ENCODE measurements at regions not wholly inside any gene's neighbourhood (a gene's known extent, or its start where the extent isn't known, plus 50 kb on each side); places are given as distances from the start of the nearest gene placed in this dataset.

GRCh38 chr18:47519277-47519676, 267.8 kb upstream of the SKOR2 start:
- POLR2A ChIA-PET: no interaction called here
- no peak for TF ChIP-seq CTCF (IDR thresholded peaks at IDR 0.05; ENCODE audit: insufficient read depth in 1 of 2, low read depth in 1 of 2, low read length in 1 of 2, severe bottlenecking in 1 of 2, unreplicated experiment in 1 of 2)
- no peaks in the 10 kb centered on the region for H3K9me3 Mint-ChIP-seq (ENCODE audit: unreplicated experiment)
- Histone ChIP-seq H3K4me3 (ENCODE audit: low read depth, low read length) (no peak overlapping the region), H3K9me3 (no peaks in the 10 kb centered on the region), H3K4me1 (no peaks in the 10 kb centered on the region), H3K27me3 (replicated peaks; ENCODE audit: control insufficient read depth, insufficient read depth, low read length) (no peaks in the 10 kb centered on the region), H3K36me3 (ENCODE audit: control insufficient read depth, insufficient read depth, low read length) (no peaks in the 10 kb centered on the region)
- peaks cover 4% of the 10 kb centered on the region for H3K27me3 Mint-ChIP-seq (ENCODE audit: insufficient read depth, unreplicated experiment)
- BruUV-seq (replicated peaks): no TSS peak
- H3K27ac Mint-ChIP-seq (ENCODE audit: unreplicated experiment): no peak overlapping the region
- no peaks in the 10 kb centered on the region for H3K36me3 Mint-ChIP-seq (ENCODE audit: insufficient read depth, unreplicated experiment)
- intact Hi-C loops (cut with micrococcal nuclease; ENCODE audit: unreplicated experiment): no loop called here
- CTCF ChIA-PET: no interaction called here
- no peaks in the 10 kb centered on the region for H3K4me1 Mint-ChIP-seq (ENCODE audit: low read depth, unreplicated experiment)
- DNase-seq: no peak
- H3K4me3 Mint-ChIP-seq (ENCODE audit: unreplicated experiment): no peak overlapping the region

GRCh38 chr18:47513614-47514013, 262.2 kb upstream of the SKOR2 start:
- no peak for TF ChIP-seq CTCF (IDR thresholded peaks at IDR 0.05; ENCODE audit: insufficient read depth in 1 of 2, low read depth in 1 of 2, low read length in 1 of 2, severe bottlenecking in 1 of 2, unreplicated experiment in 1 of 2)
- no TSS peak for BruUV-seq (replicated peaks)
- Mint-ChIP-seq H3K4me1 (ENCODE audit: low read depth, unreplicated experiment) (no peaks in the 10 kb centered on the region), H3K27me3 (ENCODE audit: insufficient read depth, unreplicated experiment) (no peaks in the 10 kb centered on the region), H3K4me3 (ENCODE audit: unreplicated experiment) (no peak overlapping the region), H3K36me3 (ENCODE audit: insufficient read depth, unreplicated experiment) (no peaks in the 10 kb centered on the region), H3K27ac (ENCODE audit: unreplicated experiment) (no peak overlapping the region), H3K9me3 (ENCODE audit: unreplicated experiment) (no peaks in the 10 kb centered on the region)
- intact Hi-C loops (cut with micrococcal nuclease; ENCODE audit: unreplicated experiment): no loop called here
- Histone ChIP-seq H3K27me3 (replicated peaks; ENCODE audit: control insufficient read depth, insufficient read depth, low read length) (no peaks in the 10 kb centered on the region), H3K36me3 (ENCODE audit: control insufficient read depth, insufficient read depth, low read length) (no peaks in the 10 kb centered on the region), H3K9me3 (no peaks in the 10 kb centered on the region), H3K4me3 (ENCODE audit: low read depth, low read length) (no peak overlapping the region), H3K4me1 (no peaks in the 10 kb centered on the region)
- CTCF ChIA-PET: no interaction called here
- POLR2A ChIA-PET: no interaction called here
- no peak for DNase-seq

- DNase-seq: no peak
- BruUV-seq (replicated peaks): no TSS peak
- TF ChIP-seq CTCF (IDR thresholded peaks at IDR 0.05; ENCODE audit: insufficient read depth in 1 of 2, low read depth in 1 of 2, low read length in 1 of 2, severe bottlenecking in 1 of 2, unreplicated experiment in 1 of 2): no peak
- Mint-ChIP-seq H3K27me3 (ENCODE audit: insufficient read depth, unreplicated experiment) (no peaks in the 10 kb centered on the region), H3K36me3 (ENCODE audit: insufficient read depth, unreplicated experiment) (no peaks in the 10 kb centered on the region), H3K9me3 (ENCODE audit: unreplicated experiment) (no peaks in the 10 kb centered on the region), H3K4me3 (ENCODE audit: unreplicated experiment) (no peak overlapping the region), H3K27ac (ENCODE audit: unreplicated experiment) (no peak overlapping the region), H3K4me1 (ENCODE audit: low read depth, unreplicated experiment) (no peaks in the 10 kb centered on the region)
- ChIA-PET POLR2A (no interaction called here), CTCF (no interaction called here)
- H3K4me1 ChIP-seq: no peaks in the 10 kb centered on the region
- H3K4me3 ChIP-seq (ENCODE audit: low read depth, low read length): no peak overlapping the region
- H3K36me3 ChIP-seq (ENCODE audit: control insufficient read depth, insufficient read depth, low read length): no peaks in the 10 kb centered on the region
- H3K9me3 ChIP-seq: no peaks in the 10 kb centered on the region
- no peaks in the 10 kb centered on the region for H3K27me3 ChIP-seq (replicated peaks; ENCODE audit: control insufficient read depth, insufficient read depth, low read length)
- intact Hi-C loops (cut with micrococcal nuclease; ENCODE audit: unreplicated experiment): no loop called here
Measured at GRCh38 chr18:47512726-47513435, 261.4 kb upstream of the SKOR2 start.

Measured in Caco-2 (cell line).